OCI-LY1 (cell line): ENCODE measurements at regions not wholly inside any gene's neighbourhood (a gene's known extent, or its start where the extent isn't known, plus 50 kb on each side); places are given as distances from the start of the nearest gene placed in this dataset.

Experiments used
- H2AFZ ChIP-seq: fragments of 200-600 bp; sonication (generic), shearing (Covaris generic); 2 replicates; pipeline ENCODE4 v1.6.0; 2014; ENCODE audit warnings: antibody characterized with exemption, mild to moderate bottlenecking, low read length
- H3F3A ChIP-seq: fragments of 200-600 bp; sonication (generic), shearing (Covaris generic); 2 replicates; pipeline ENCODE4 v1.6.0; 2014; ENCODE audit warnings: mild to moderate bottlenecking, antibody characterized with exemption, low read length, moderate library complexity; ENCODE audit not compliant: insufficient read depth
- H3K27ac ChIP-seq: fragments of 200-600 bp; sonication (generic); 2 replicates; pipeline ENCODE4 v1.5.1; 2014; ENCODE audit warnings: low read length, mixed run types, mild to moderate bottlenecking, low read depth; ENCODE audit not compliant: poor library complexity, severe bottlenecking
- H3K27me3 ChIP-seq: fragments of 200-600 bp; sonication (generic); 2 replicates; pipeline ENCODE4 v1.6.0; 2014; ENCODE audit warnings: antibody characterized with exemption, mild to moderate bottlenecking, low read length, moderate library complexity; ENCODE audit not compliant: insufficient read depth
- H3K36me3 ChIP-seq: fragments of 200-600 bp; sonication (generic); 2 replicates; pipeline ENCODE4 v1.6.1; 2014; ENCODE audit warnings: mild to moderate bottlenecking, antibody characterized with exemption, low read length, moderate library complexity, mixed read lengths; ENCODE audit not compliant: insufficient read depth
- H3K4me1 ChIP-seq: fragments of 200-600 bp; sonication (generic); 2 replicates; pipeline ENCODE4 v1.5.1; 2014; ENCODE audit warnings: mild to moderate bottlenecking, low read length, moderate library complexity; ENCODE audit not compliant: insufficient read depth, severe bottlenecking
- H3K4me2 ChIP-seq: fragments of 200-600 bp; sonication (generic), shearing (Covaris generic); 2 replicates; pipeline ENCODE4 v1.6.1; 2014; ENCODE audit warnings: low read length
- H3K4me3 ChIP-seq: fragments of 200-600 bp; sonication (generic); 2 replicates; pipeline ENCODE4 v1.5.1; 2014; ENCODE audit warnings: low read length, low read depth, mild to moderate bottlenecking, mixed read lengths; ENCODE audit not compliant: poor library complexity, severe bottlenecking
- H3K79me2 ChIP-seq: fragments of 200-600 bp; shearing (Covaris generic); 2 replicates; pipeline ENCODE4 v1.6.1; 2016; ENCODE audit warnings: mixed run types, low read length, mixed read lengths; ENCODE audit not compliant: insufficient read depth
- H3K9ac ChIP-seq: fragments of 200-600 bp; sonication (generic), shearing (Covaris generic); 2 replicates; pipeline ENCODE4 v1.6.1; 2014; ENCODE audit warnings: mild to moderate bottlenecking, low read length, mixed read lengths
- H3K9me2 ChIP-seq: fragments of 200-600 bp; sonication (generic), shearing (Covaris generic); 2 replicates; pipeline ENCODE4 v1.6.1; 2014; ENCODE audit warnings: low read depth, mild to moderate bottlenecking, low read length, mixed read lengths
- H3K9me3 ChIP-seq: fragments of 200-600 bp; shearing (Covaris generic); 2 replicates; pipeline ENCODE4 v1.6.1; 2014; ENCODE audit warnings: low read length, mixed read lengths
- H4K20me1 ChIP-seq: fragments of 200-600 bp; sonication (generic), shearing (Covaris generic); 2 replicates; pipeline ENCODE4 v1.6.0; 2016; ENCODE audit warnings: mild to moderate bottlenecking, low read length; ENCODE audit not compliant: insufficient read depth
- EZH2 ChIP-seq: fragments of 200-600 bp; sonication (generic), shearing (Covaris generic); IDR thresholded peaks from 2 replicates; pipeline ENCODE4 v1.8.0; 2017; ENCODE audit warnings: borderline replicate concordance, mixed run types, mild to moderate bottlenecking, antibody characterized with exemption, low read length, moderate library complexity, mixed read lengths
- TF ChIP-seq, protein P1 (sequence below): fragments of 200-600 bp; sonication (generic), shearing (Covaris generic); IDR thresholded peaks from 2 replicates; pipeline ENCODE4 v1.5.1; 2017; ENCODE audit warnings: mild to moderate bottlenecking, antibody characterized with exemption, low read length, moderate library complexity, mixed read lengths

GRCh38 chr9:115910959-115911358, 242.6 kb upstream of the PAPPA start:
- H3K36me3 ChIP-seq: no peaks in the 10 kb centered on the region
- H3K27ac ChIP-seq: no peak overlapping the region
- no peak overlapping the region for H3K9ac ChIP-seq
- H3K4me2 ChIP-seq: no peak overlapping the region
- no peaks in the 10 kb centered on the region for H3K9me2 ChIP-seq
- no peaks in the 10 kb centered on the region for H3K9me3 ChIP-seq
- H3K79me2 ChIP-seq: no peaks in the 10 kb centered on the region
- no peaks in the 10 kb centered on the region for H3K27me3 ChIP-seq
- TF ChIP-seq, protein P1, sequence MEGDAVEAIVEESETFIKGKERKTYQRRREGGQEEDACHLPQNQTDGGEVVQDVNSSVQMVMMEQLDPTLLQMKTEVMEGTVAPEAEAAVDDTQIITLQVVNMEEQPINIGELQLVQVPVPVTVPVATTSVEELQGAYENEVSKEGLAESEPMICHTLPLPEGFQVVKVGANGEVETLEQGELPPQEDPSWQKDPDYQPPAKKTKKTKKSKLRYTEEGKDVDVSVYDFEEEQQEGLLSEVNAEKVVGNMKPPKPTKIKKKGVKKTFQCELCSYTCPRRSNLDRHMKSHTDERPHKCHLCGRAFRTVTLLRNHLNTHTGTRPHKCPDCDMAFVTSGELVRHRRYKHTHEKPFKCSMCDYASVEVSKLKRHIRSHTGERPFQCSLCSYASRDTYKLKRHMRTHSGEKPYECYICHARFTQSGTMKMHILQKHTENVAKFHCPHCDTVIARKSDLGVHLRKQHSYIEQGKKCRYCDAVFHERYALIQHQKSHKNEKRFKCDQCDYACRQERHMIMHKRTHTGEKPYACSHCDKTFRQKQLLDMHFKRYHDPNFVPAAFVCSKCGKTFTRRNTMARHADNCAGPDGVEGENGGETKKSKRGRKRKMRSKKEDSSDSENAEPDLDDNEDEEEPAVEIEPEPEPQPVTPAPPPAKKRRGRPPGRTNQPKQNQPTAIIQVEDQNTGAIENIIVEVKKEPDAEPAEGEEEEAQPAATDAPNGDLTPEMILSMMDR: no peak
- no peak for TF ChIP-seq EZH2
- H4K20me1 ChIP-seq: no peaks in the 10 kb centered on the region
- no peak overlapping the region for H2AFZ ChIP-seq
- H3F3A ChIP-seq: no peaks in the 10 kb centered on the region
- no peaks in the 10 kb centered on the region for H3K4me1 ChIP-seq
- H3K4me3 ChIP-seq: no peak overlapping the region

GRCh38 chr9:115912086-115912485, 241.5 kb upstream of the PAPPA start:
- no peaks in the 10 kb centered on the region for H3F3A ChIP-seq
- H3K9me2 ChIP-seq: no peaks in the 10 kb centered on the region
- no peak overlapping the region for H3K4me2 ChIP-seq
- no peaks in the 10 kb centered on the region for H3K79me2 ChIP-seq
- no peak overlapping the region for H3K9ac ChIP-seq
- no peaks in the 10 kb centered on the region for H3K9me3 ChIP-seq
- H3K4me3 ChIP-seq: no peak overlapping the region
- H3K27me3 ChIP-seq: no peaks in the 10 kb centered on the region
- no peak overlapping the region for H2AFZ ChIP-seq
- H4K20me1 ChIP-seq: no peaks in the 10 kb centered on the region
- no peak for TF ChIP-seq EZH2
- TF ChIP-seq, protein P1: no peak
- H3K36me3 ChIP-seq: no peaks in the 10 kb centered on the region
- H3K27ac ChIP-seq: no peak overlapping the region
- H3K4me1 ChIP-seq: no peaks in the 10 kb centered on the region

DNA sequence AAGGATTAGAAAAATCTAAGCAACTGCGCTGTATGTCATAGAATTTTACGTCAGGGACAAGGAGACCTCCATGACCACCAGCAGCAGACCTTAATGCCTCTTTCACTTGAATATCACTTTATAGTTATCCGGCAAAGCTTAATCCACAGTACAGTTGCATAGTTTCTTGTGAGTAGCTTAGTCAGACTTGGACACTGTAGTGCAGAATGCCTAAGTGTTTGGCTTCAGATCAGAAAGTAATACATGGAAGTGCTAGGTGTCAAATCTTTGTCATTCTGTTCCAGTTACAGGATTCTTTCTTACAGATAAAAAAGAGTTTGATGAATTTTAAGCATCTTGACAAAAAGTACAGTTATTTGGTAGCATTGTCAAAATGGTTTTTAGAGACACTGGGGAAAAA, 239.9 kb upstream of the PAPPA start:
- H3K4me1 ChIP-seq: no peaks in the 10 kb centered on the region
- H3K9ac ChIP-seq: no peak overlapping the region
- H3K9me3 ChIP-seq: no peaks in the 10 kb centered on the region
- H3K4me2 ChIP-seq: no peak overlapping the region
- H3K9me2 ChIP-seq: no peaks in the 10 kb centered on the region
- H3K79me2 ChIP-seq: no peaks in the 10 kb centered on the region
- no peaks in the 10 kb centered on the region for H3K27me3 ChIP-seq
- no peak overlapping the region for H3K4me3 ChIP-seq
- no peaks in the 10 kb centered on the region for H4K20me1 ChIP-seq
- TF ChIP-seq, protein P1: no peak
- no peak for TF ChIP-seq EZH2
- no peaks in the 10 kb centered on the region for H3F3A ChIP-seq
- no peaks in the 10 kb centered on the region for H3K36me3 ChIP-seq
- no peak overlapping the region for H3K27ac ChIP-seq
- H2AFZ ChIP-seq: no peak overlapping the region
